ENCODE measurements at regions not wholly inside any gene's neighbourhood (a gene's known extent, or its start where the extent isn't known, plus 50 kb on each side); places are given as distances from the start of the nearest gene placed in this dataset.

GRCh38 chr4:122203407-122203806 is 51.3 kb downstream of the BLTP1 start:
- DNase-seq, result no peak

- DNase-seq, result no peak
These were observed 53.6 kb downstream of the BLTP1 start for GRCh38 chr4:122205687-122206086.

GRCh38 chr4:122212880-122213279 is 60.7 kb downstream of the BLTP1 start:
- no peak for DNase-seq

DNA sequence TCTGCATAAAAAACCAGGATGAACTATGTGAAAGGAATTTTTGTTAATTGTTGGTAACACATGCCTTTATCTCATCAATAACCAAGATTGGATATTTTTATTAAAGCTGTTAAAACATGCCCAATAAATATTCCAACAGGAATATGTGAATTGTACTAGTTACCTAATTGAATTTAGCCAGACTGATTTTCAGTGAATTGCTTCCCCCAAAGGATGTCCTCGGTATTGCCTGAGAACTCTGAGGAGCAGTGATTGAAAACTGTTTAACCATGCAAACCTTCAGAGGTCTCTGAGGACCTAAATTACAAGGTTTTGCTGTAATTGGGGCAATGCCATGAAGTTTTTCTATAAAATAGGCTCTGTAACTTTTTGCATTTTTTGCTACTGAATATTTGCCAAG is 66.6 kb downstream of the BLTP1 start:
- DNase-seq, result no peak

DNA sequence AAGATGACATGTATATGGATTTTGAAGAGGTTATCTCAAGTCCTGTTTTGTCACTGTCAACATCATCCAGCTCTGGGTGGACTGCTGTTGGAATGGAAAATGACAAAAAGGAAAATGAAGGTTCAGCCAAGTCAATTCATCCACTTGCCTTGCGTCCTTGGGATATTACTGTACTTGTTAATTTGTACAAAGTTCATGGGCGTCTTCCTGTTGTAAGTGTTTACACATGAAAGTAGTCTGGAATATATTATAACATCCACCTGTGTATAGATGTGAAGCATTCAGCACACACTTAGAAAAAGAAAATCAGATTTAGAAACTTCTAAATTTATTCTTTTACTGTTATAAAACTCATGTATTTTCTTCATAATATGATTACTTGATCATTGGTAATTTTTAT is 67.2 kb downstream of the BLTP1 start:
- DNase-seq, result no peak

DNA sequence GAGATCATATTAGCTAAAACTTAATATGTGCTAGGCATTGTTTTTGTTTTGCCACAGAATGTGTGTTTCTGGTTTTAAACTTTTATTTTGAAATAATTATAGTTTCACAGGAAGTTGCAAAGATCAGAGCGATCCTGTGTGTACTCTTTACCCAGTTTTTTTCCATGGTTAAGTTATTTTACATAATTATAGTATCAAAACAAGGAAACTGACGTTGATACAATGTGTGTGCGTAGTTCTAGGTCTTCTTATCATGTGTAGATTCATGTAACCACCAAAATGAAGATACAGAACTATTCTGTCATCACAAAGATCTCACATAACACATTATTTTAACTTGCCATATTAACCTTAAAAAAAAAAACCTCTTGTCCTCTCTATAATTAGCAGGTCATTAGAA is 69.2 kb downstream of the BLTP1 start:
- DNase-seq, result no peak

GRCh38 chr4:122224348-122224747 is 72.2 kb downstream of the BLTP1 start:
- DNase-seq, result peak; percentile 17

- DNase-seq, result no peak
These were observed 75.1 kb downstream of the BLTP1 start for GRCh38 chr4:122227202-122227601.

- DNase-seq, result no peak
These were observed 77.7 kb downstream of the BLTP1 start for GRCh38 chr4:122229857-122230256.

- no peak for DNase-seq
These were observed 80.5 kb downstream of the BLTP1 start for GRCh38 chr4:122232633-122233032.

GRCh38 chr4:122234686-122235085 is 82.6 kb downstream of the BLTP1 start:
- no peak for DNase-seq

DNA sequence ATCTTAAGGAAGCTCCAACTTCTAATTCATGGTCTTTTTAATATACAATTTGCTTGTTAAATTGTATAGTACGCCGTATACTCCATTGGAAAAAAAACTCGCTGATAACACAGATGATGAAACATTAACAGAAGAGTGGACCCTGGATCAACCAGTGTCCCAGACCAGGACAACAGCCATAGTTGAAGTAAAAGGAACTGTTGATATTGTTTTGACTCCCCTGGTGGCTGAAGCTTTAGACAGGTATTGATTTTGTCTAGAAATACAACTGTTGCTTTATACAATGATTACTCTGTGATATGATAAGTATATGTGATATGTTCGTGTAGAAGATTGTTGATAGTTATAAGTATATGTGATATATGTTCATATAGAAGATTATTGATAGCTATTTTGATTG is 91.7 kb downstream of the BLTP1 start:
- DNase-seq, result no peak

DNA sequence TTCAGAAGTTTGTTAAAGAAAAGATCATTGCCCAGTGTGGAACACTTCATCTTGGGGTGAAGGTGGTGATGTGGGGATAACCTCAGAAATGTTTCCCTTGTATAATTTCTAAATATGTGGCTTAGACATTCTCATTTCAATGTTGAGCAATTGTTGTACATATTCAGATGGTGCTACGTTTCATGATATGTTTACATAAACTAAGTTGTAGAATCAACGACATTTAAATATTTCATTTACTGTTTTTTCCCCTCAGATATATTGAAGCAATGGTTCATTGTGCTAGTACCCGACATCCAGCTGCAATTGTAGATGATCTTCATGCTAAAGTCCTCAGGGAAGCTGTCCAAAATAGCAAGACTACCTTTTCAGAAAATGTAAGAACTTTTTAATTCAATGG is 92.6 kb downstream of the BLTP1 start:
- no peak for DNase-seq

- no peak for DNase-seq
These were observed 94.4 kb downstream of the BLTP1 start for GRCh38 chr4:122246551-122246950.

DNA sequence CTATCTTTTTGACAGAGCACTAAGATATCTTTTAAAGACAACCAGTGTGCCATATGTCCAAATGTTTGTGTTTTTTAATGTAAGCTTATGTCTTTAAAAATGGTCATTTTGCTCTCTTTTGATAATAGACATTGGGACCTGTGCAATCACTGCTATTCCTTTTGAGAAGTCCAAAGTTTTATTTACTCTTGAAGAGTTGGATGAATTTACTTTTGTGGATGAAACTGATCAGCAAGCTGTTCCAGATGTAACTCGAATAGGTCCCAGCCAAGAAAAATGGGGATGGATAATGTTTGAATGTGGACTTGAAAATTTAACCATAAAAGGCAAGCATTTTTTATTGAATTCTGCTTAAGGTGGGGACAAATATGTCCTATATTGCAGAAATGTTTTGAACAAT is 97.2 kb downstream of the BLTP1 start:
- no peak for DNase-seq

DNA sequence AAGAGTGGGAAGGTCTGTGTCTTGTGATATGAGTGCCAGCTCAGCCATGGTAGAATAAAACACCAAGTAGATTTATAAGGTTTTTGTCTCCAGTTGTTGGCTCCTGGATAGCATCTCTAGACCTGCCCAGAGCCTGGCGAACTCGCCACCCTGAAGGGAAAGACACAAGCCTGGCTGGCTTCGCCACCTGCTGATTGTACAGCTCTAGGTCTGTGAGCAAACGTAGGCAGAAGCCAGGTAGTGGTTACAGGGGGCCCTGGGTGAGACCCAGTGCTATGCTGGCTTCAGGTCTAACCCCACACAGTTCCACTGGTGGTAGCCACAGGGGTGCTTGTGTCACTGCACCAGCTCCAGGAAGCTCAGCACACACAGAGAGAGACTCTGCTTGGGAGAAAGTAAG is 100.5 kb downstream of the BLTP1 start:
- peak; percentile 1 for DNase-seq

- no peak for DNase-seq
These were observed 107.7 kb downstream of the BLTP1 start for GRCh38 chr4:122259849-122260248.

DNA sequence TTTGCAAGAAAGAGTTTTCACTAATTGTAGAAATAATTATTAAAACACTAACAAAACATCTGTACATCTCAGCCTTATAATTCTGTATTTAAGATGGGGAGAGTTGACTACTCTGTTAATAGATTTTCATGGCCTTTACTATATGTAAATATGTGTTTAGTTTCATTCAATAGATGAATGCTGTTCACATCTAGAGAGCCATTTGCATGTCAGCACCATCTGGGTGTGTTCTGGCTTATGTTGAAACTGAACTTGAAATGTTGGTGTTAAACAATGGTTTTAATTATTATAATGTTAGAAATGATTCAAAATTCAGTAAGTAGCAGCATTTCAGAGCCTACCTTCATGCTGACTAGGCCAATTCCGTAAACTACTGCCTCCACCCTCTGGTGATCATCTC is 102.5 kb upstream of the ADAD1 start:
- no peak for DNase-seq

DNA sequence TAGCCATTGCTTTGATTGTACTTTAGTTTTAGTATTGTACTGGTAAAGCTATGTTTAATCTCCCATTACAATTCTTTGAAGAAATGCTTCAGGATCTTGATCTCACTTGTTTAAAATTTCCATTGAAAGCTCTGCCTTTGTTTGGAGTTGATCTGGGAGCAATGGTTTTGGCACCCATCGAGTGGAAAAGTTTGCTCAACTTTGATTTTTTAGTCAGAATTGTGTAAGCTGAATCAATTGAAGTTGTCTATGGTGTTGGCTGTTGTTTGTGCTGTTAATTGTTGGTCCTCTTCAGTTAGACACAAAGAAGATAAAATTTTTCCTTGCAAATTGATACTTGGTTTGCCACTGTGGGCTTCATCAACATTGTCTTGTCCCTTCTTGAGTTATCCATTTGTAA is 99.8 kb upstream of the ADAD1 start:
- no peak for DNase-seq

DNA sequence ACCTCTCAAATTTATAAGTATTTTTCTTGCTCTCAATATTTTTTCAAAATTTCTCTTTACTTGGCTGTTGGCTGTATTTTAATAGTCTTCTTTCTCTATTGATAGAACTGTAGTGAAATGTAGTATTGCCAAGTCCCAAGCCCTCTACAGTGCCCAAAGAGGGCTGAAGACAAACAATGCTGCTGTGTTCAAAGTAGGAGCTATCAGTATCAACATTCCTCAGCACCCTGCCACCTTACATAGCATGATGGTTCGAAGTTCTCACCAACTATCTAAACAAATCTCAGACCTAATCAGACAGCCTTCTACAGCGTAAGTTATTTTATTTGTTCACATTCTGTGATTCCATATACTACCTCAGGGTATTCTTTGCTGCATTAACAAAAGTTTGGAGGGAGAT is 99.1 kb upstream of the ADAD1 start:
- DNase-seq, result no peak

- DNase-seq, result no peak
These were observed 93.5 kb upstream of the ADAD1 start for GRCh38 chr4:122285285-122285684.

DNA sequence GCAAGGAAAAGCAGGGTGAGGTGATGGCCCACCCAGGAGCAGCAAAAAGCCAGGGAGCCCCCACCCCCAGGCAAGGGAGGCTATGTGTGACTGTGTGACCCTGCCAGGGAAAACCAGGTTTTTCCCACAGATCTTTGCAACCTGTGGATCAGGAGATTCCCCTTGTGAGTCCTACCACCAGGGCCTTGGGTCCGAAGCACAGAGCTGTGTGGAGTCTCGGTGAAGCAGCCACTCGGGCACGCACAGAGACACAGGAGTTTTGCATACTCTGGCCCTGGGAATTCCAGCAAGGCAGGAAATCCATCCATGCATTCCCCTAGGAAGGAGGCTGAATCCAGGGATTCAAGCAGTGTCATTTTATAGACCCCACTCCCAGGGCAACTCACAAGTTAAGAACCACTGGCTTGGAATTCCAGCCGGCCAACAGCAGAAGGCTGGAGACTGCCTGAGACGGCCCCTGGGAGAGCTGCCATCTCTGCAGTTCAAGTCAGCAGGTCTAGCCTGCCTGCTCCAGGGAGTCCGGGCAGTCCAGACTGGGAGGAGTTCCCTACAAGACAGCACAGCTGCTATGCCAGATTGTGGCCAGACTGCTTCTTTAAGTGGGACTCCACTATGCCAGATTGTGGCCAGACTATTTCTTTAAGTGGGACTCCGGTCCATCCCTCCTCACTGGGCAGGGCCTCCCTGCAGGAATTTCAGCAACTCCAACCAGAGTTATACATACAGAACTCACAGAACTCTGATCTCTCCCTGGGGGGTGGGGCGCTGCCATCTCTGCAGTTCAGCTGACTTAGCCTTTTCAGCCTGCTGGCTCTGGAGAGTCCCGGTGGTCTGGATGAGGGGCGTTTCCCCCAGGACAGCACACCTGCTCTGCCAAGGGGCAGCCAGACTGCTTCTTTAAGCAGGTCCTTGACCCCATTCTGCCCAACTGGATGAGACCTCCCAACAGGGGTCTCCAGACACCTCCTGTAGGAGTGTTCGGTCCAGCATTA is 85.1 kb upstream of the ADAD1 start:
- no peak for DNase-seq

DNA sequence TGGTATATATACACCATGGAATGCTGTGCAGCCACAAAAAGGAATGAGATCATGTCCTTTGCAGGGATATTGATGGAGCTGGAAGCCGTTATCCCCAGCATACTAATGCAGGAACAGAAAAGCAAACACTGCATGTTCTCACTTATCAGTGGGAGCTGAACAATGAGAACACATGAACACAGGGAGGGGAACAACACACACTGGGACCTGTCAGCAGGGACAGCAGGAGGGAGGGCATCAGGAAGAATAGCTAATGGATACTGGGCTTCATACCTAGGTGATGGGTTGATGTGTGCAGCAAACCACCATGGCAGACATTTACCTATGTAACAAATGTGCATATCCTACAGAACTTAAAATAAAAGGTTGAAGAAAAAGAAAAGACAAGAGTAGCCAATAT is 81.1 kb upstream of the ADAD1 start:
- DNase-seq, result no peak

DNA sequence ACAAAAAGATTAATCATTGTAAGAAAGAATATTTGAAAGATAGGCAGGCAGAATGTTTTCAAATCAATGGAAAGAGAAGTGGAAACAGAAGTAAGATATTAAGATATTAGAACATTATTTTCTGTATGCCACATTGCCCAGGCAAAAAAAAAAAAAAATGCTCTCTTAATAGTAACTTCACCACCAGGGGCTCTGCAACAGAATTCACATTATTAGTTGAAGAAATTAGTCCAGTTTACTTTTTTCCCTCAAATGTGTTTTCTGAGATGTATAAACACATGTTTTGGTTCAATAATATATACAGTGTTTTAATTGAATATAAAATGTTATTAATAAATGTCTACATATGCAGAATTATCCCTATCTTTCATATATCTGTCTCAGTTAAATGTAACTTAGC is 78.0 kb upstream of the ADAD1 start:
- DNase-seq, result no peak

DNA sequence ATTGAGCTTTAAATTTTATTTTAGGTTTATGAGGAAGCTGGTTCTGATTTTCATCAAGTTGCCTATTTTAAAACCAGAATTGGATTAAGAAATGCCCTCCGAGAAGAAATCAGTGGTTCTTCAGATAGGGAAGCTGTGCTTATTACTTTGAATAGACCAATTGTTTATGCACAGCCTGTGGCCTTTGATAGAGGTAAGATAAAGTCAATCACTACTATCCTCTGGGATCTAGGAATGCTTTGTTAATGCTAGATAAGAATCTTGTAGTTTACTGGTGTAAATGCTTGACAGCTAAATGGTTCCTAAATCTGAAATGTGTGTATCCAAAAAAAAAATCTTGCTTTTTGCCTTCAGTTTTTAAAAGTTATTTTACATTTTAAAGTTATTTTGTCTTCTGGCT is 73.0 kb upstream of the ADAD1 start:
- DNase-seq, result no peak

Data from CD4-positive, alpha-beta T cell treated with Interleukin-6 for 4 hours (primary cell).